ENCODE measurements at regions not wholly inside any gene's neighbourhood (a gene's known extent, or its start where the extent isn't known, plus 50 kb on each side); places are given as distances from the start of the nearest gene placed in this dataset.

GRCh38 chr1:14238472-14239307 is 359.8 kb upstream of the KAZN start:
- intact Hi-C loops (cut with DNase I), result loop anchor here (10.0 kb wide), 1 partner anchor 134 kb away; no protein-coding TSS in a partner anchor
- WGBS, result 79% methylated on average over 5 of the region's 9 CpGs
- H3K4me1 ChIP-seq, result no peaks in the 10 kb centered on the region
- H3K4me3 ChIP-seq, result no peak overlapping the region
- no peaks in the 10 kb centered on the region for H3K27me3 ChIP-seq
- DNase-seq (ENCODE audit: extremely low spot score), result peak; percentile 95
- H3K9me3 ChIP-seq, result no peaks in the 10 kb centered on the region
- peak overlapping the region in 3 of 4 donors; percentile 11 to 51 (median 30) for H3K27ac ChIP-seq (replicated peaks in 1 of 4)
- TF ChIP-seq CTCF (IDR thresholded peaks at IDR 0.05) (no peak), EP300 (IDR thresholded peaks at IDR 0.05) (no peak), POLR2AphosphoS5 (IDR thresholded peaks at IDR 0.05) (peak; percentile 54 to 60), POLR2A (IDR thresholded peaks at IDR 0.05; ENCODE audit: low read depth) (no peak)
- H3K36me3 ChIP-seq, result no peaks in the 10 kb centered on the region

GRCh38 chr1:14240265-14240664 is 358.2 kb upstream of the KAZN start:
- intact Hi-C loops (cut with DNase I), result no loop called here
- no peaks in the 10 kb centered on the region for H3K9me3 ChIP-seq
- H3K27ac ChIP-seq (replicated peaks in 1 of 4), result no peak overlapping the region
- H3K27me3 ChIP-seq, result no peaks in the 10 kb centered on the region
- no peak for DNase-seq (ENCODE audit: extremely low spot score)
- no peaks in the 10 kb centered on the region for H3K36me3 ChIP-seq
- no peak overlapping the region for H3K4me3 ChIP-seq
- TF ChIP-seq EP300 (IDR thresholded peaks at IDR 0.05) (no peak), POLR2AphosphoS5 (IDR thresholded peaks at IDR 0.05) (no peak), POLR2A (IDR thresholded peaks at IDR 0.05; ENCODE audit: low read depth) (no peak), CTCF (IDR thresholded peaks at IDR 0.05) (no peak)
- WGBS, result 100% methylated on average over 2 of the region's 3 CpGs
- H3K4me1 ChIP-seq, result no peaks in the 10 kb centered on the region

GRCh38 chr1:14242123-14242522 is 356.4 kb upstream of the KAZN start:
- Histone ChIP-seq H3K4me1 (no peaks in the 10 kb centered on the region), H3K27ac (replicated peaks in 1 of 4) (peak overlapping the region in 3 of 4 donors; percentile 3 to 55 (median 7)), H3K9me3 (no peaks in the 10 kb centered on the region), H3K27me3 (no peaks in the 10 kb centered on the region), H3K36me3 (no peaks in the 10 kb centered on the region), H3K4me3 (no peak overlapping the region)
- WGBS, result 59% methylated on average over 3 of the region's 3 CpGs
- intact Hi-C loops (cut with DNase I), result no loop called here
- TF ChIP-seq POLR2A (IDR thresholded peaks at IDR 0.05; ENCODE audit: low read depth), result no peak
- no peak for TF ChIP-seq EP300 (IDR thresholded peaks at IDR 0.05)
- no peak for TF ChIP-seq POLR2AphosphoS5 (IDR thresholded peaks at IDR 0.05)
- no peak for TF ChIP-seq CTCF (IDR thresholded peaks at IDR 0.05)
- DNase-seq (ENCODE audit: extremely low spot score), result no peak

GRCh38 chr1:14242870-14243269 is 355.6 kb upstream of the KAZN start:
- peak overlapping the region in 3 of 4 donors; percentile 3 to 7 (median 5) for H3K27ac ChIP-seq (replicated peaks in 1 of 4)
- no peaks in the 10 kb centered on the region for H3K9me3 ChIP-seq

More at GRCh38 chr1:14242870-14243269, 355.6 kb upstream of the KAZN start:
- no peak for DNase-seq (ENCODE audit: extremely low spot score)
- no peaks in the 10 kb centered on the region for H3K36me3 ChIP-seq
- H3K27me3 ChIP-seq, result no peaks in the 10 kb centered on the region
- no peak for TF ChIP-seq POLR2A (IDR thresholded peaks at IDR 0.05; ENCODE audit: low read depth)
- no peak for TF ChIP-seq CTCF (IDR thresholded peaks at IDR 0.05)
- TF ChIP-seq EP300 (IDR thresholded peaks at IDR 0.05), result no peak
- TF ChIP-seq POLR2AphosphoS5 (IDR thresholded peaks at IDR 0.05), result no peak
- intact Hi-C loops (cut with DNase I), result no loop called here
- no peaks in the 10 kb centered on the region for H3K4me1 ChIP-seq
- 79% methylated on average over 8 of the region's 8 CpGs for WGBS
- H3K4me3 ChIP-seq, result no peak overlapping the region
